SH-SY5Y (cell line): ENCODE measurements at regions not wholly inside any gene's neighbourhood (a gene's known extent, or its start where the extent isn't known, plus 50 kb on each side); places are given as distances from the start of the nearest gene placed in this dataset.

Source experiments
- GATA2 ChIP-seq: IDR thresholded peaks from 2 replicates; pipeline ENCODE4 v1.6.1; 2011; ENCODE audit warnings: mild to moderate bottlenecking, low read depth, low read length
- GATA3 ChIP-seq: IDR thresholded peaks from 2 replicates; pipeline ENCODE4 v1.6.1; 2011; ENCODE audit warnings: low read depth, mild to moderate bottlenecking, low read length, moderate library complexity

DNA sequence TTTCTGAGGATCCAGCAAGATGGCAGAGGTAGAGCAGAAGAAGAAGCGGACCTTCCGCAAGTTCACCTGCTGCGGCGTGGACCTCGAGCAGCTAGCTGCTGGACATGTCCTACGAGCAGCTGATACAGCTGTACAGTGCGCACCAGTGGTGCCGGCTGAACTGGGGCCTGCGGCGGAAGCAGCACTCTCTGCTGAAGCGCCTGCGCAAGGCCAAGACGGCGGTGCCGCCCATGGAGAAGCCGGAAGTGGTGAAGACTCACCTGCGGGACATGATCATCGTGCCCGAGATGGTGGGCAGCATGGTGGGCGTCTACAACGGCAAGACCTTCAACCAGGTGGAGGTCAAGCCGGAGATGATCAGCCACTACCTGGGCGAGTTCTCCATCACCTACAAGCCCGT is 125.8 kb downstream of the LRIG2 start:
- TF ChIP-seq GATA2: no peak
- no peak for TF ChIP-seq GATA3
